Liver (tissue), 3 donors: ENCODE measurements at regions not wholly inside any gene's neighbourhood (a gene's known extent, or its start where the extent isn't known, plus 50 kb on each side); places are given as distances from the start of the nearest gene placed in this dataset.

ENCODE experiments used
- EGR1 ChIP-seq, 2 donors: IDR thresholded peaks; 2 replicates each; pipeline ENCODE4 v1.6.1; 2016 to 2018; ENCODE audit warnings: antibody characterized with exemption in 2 of 2, low read depth in 2 of 2
- FOXA1 ChIP-seq: IDR thresholded peaks from 2 replicates; pipeline ENCODE4 v1.6.1; 2016; ENCODE audit warnings: antibody characterized with exemption
- FOXA2 ChIP-seq: IDR thresholded peaks from 2 replicates; pipeline ENCODE4 v1.6.1; 2016; ENCODE audit warnings: antibody characterized with exemption
- GABPA ChIP-seq, 2 donors: IDR thresholded peaks in 1 of 2; conservative IDR thresholded peaks in 1 of 2; 2 replicates each; pipeline ENCODE4 v1.6.1; 2016; ENCODE audit warnings: antibody characterized with exemption in 2 of 2, mild to moderate bottlenecking in 1 of 2, moderate library complexity in 1 of 2
- HNF4G ChIP-seq: IDR thresholded peaks from 2 replicates; pipeline ENCODE4 v1.6.1; 2016; ENCODE audit warnings: antibody characterized with exemption
- JUND ChIP-seq, 2 donors: IDR thresholded peaks; 2 replicates each; pipeline ENCODE4 v1.6.1; 2016; ENCODE audit warnings: antibody characterized with exemption in 2 of 2
- MAX ChIP-seq: IDR thresholded peaks from 2 replicates; pipeline ENCODE4 v1.6.1; 2016; ENCODE audit warnings: antibody characterized with exemption
- RAD21 ChIP-seq, 2 donors: IDR thresholded peaks; 2 replicates each; pipeline ENCODE4 v1.6.1; 2016; ENCODE audit warnings: antibody characterized with exemption in 2 of 2, mild to moderate bottlenecking in 2 of 2
- SP1 ChIP-seq: IDR thresholded peaks from 2 replicates; pipeline ENCODE4 v1.6.1; 2018; ENCODE audit warnings: antibody characterized with exemption, mild to moderate bottlenecking
- TAF1 ChIP-seq: conservative IDR thresholded peaks from 2 replicates; pipeline ENCODE4 v1.6.1; 2016; ENCODE audit warnings: antibody characterized with exemption, mild to moderate bottlenecking
- TF ChIP-seq, protein P1 (sequence below): fragments of 150-350 bp; IDR thresholded peaks from 2 replicates; pipeline ENCODE4 v1.5.1; 2017; ENCODE audit warnings: improper control_type of control experiment, low read depth, low read length; ENCODE audit not compliant: missing input control
- TF ChIP-seq, protein P2 (sequence below): IDR thresholded peaks from 2 replicates; pipeline ENCODE4 v1.6.1; 2016; ENCODE audit warnings: antibody characterized with exemption, mild to moderate bottlenecking
- TF ChIP-seq, protein P3 (sequence below): IDR thresholded peaks from 2 replicates; pipeline ENCODE4 v1.6.1; 2016; ENCODE audit warnings: antibody characterized with exemption
- donor health status: healthy.
- donor health status: healthy.

GRCh38 chr11:104328512-104328907, 164.6 kb upstream of the PDGFD start:
- TF ChIP-seq, protein P1, sequence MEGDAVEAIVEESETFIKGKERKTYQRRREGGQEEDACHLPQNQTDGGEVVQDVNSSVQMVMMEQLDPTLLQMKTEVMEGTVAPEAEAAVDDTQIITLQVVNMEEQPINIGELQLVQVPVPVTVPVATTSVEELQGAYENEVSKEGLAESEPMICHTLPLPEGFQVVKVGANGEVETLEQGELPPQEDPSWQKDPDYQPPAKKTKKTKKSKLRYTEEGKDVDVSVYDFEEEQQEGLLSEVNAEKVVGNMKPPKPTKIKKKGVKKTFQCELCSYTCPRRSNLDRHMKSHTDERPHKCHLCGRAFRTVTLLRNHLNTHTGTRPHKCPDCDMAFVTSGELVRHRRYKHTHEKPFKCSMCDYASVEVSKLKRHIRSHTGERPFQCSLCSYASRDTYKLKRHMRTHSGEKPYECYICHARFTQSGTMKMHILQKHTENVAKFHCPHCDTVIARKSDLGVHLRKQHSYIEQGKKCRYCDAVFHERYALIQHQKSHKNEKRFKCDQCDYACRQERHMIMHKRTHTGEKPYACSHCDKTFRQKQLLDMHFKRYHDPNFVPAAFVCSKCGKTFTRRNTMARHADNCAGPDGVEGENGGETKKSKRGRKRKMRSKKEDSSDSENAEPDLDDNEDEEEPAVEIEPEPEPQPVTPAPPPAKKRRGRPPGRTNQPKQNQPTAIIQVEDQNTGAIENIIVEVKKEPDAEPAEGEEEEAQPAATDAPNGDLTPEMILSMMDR, result no peak
- TF ChIP-seq TAF1 (no peak), MAX (no peak), GABPA (IDR thresholded peaks at IDR 0.05 in 1 of 2, conservative IDR thresholded peaks at IDR 0.05 in 1 of 2) (no peak), EGR1 (IDR thresholded peaks at IDR 0.05; ENCODE audit: low read depth in 2 of 2) (no peak), FOXA1 (no peak), FOXA2 (no peak), JUND (IDR thresholded peaks at IDR 0.05) (no peak), SP1 (no peak), RAD21 (IDR thresholded peaks at IDR 0.05) (no peak), HNF4G (no peak)
- TF ChIP-seq, protein P2, sequence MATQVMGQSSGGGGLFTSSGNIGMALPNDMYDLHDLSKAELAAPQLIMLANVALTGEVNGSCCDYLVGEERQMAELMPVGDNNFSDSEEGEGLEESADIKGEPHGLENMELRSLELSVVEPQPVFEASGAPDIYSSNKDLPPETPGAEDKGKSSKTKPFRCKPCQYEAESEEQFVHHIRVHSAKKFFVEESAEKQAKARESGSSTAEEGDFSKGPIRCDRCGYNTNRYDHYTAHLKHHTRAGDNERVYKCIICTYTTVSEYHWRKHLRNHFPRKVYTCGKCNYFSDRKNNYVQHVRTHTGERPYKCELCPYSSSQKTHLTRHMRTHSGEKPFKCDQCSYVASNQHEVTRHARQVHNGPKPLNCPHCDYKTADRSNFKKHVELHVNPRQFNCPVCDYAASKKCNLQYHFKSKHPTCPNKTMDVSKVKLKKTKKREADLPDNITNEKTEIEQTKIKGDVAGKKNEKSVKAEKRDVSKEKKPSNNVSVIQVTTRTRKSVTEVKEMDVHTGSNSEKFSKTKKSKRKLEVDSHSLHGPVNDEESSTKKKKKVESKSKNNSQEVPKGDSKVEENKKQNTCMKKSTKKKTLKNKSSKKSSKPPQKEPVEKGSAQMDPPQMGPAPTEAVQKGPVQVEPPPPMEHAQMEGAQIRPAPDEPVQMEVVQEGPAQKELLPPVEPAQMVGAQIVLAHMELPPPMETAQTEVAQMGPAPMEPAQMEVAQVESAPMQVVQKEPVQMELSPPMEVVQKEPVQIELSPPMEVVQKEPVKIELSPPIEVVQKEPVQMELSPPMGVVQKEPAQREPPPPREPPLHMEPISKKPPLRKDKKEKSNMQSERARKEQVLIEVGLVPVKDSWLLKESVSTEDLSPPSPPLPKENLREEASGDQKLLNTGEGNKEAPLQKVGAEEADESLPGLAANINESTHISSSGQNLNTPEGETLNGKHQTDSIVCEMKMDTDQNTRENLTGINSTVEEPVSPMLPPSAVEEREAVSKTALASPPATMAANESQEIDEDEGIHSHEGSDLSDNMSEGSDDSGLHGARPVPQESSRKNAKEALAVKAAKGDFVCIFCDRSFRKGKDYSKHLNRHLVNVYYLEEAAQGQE, result no peak
- TF ChIP-seq, protein P3, sequence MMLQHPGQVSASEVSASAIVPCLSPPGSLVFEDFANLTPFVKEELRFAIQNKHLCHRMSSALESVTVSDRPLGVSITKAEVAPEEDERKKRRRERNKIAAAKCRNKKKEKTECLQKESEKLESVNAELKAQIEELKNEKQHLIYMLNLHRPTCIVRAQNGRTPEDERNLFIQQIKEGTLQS, result no peak
